DND-41 (cell line): ENCODE measurements at regions not wholly inside any gene's neighbourhood (a gene's known extent, or its start where the extent isn't known, plus 50 kb on each side); places are given as distances from the start of the nearest gene placed in this dataset.

Experiments used
- ATAC-seq: fragments of 200-7000 bp; cut with Tn5 transposase; 3 replicates; pipeline ENCODE4 v1.9.1; 2021; ENCODE audit warnings: low read depth; ENCODE audit not compliant: insufficient read depth
- DNase-seq: peaks from one replicate; pipeline ENCODE4 v3.0.0-alpha.2; 2020
- H2AFZ ChIP-seq: 2 replicates; pipeline ENCODE4 v1.6.0; 2012; ENCODE audit warnings: low read depth, low read length
- H3K27ac ChIP-seq: 2 replicates; pipeline ENCODE4 v1.5.1; 2012; ENCODE audit warnings: low read length, inconsistent platforms
- H3K27me3 ChIP-seq: fragments of 200-600 bp; sonication (generic); 2 replicates; pipeline ENCODE4 v1.6.0; 2012; ENCODE audit warnings: low read length, mild to moderate bottlenecking, inconsistent platforms; ENCODE audit not compliant: insufficient read depth, poor library complexity
- H3K36me3 ChIP-seq: 2 replicates; pipeline ENCODE4 v1.5.1; 2012; ENCODE audit warnings: low read length, inconsistent platforms; ENCODE audit not compliant: insufficient read depth
- H3K4me1 ChIP-seq: 2 replicates; pipeline ENCODE4 v1.5.1; 2012; ENCODE audit warnings: mild to moderate bottlenecking, low read length; ENCODE audit not compliant: insufficient read depth
- H3K4me2 ChIP-seq: 2 replicates; pipeline ENCODE4 v1.6.0; 2012; ENCODE audit warnings: mild to moderate bottlenecking, moderate library complexity, low read length, inconsistent platforms; ENCODE audit not compliant: insufficient read depth
- H3K4me3 ChIP-seq, 2 experiments: fragments of 200-600 bp in 1 of 2; shearing (Covaris generic) in 1 of 2; 2 replicates each; pipeline ENCODE4 v1.5.1; 2012 to 2016; ENCODE audit warnings: inconsistent platforms in 2 of 2, low read length in 2 of 2, mild to moderate bottlenecking in 2 of 2, low read depth in 1 of 2, moderate library complexity in 1 of 2
- H3K79me2 ChIP-seq: 2 replicates; pipeline ENCODE4 v1.6.0; 2012; ENCODE audit warnings: low read length, inconsistent platforms; ENCODE audit not compliant: insufficient read depth
- H3K9ac ChIP-seq: 2 replicates; pipeline ENCODE4 v1.6.0; 2012; ENCODE audit warnings: low read depth, mild to moderate bottlenecking, inconsistent platforms, low read length, moderate library complexity
- H3K9me3 ChIP-seq: 2 replicates; pipeline ENCODE4 v1.5.1; 2012; ENCODE audit warnings: low read length, moderate library complexity, mild to moderate bottlenecking, inconsistent platforms; ENCODE audit not compliant: insufficient read depth, severe bottlenecking
- H4K20me1 ChIP-seq: 2 replicates; pipeline ENCODE4 v1.6.0; 2012; ENCODE audit warnings: low read length; ENCODE audit not compliant: insufficient read depth
- EZH2 ChIP-seq: IDR thresholded peaks from 3 replicates; pipeline ENCODE4 v1.6.1; 2012; ENCODE audit warnings: borderline replicate concordance, low read depth, mild to moderate bottlenecking, moderate library complexity, low read length, inconsistent platforms; ENCODE audit not compliant: severe bottlenecking
- TF ChIP-seq, protein P1 (sequence below): IDR thresholded peaks from 2 replicates; pipeline ENCODE4 v1.5.1; 2012; ENCODE audit warnings: borderline replicate concordance, low read length, moderate library complexity, mild to moderate bottlenecking; ENCODE audit not compliant: poor library complexity, severe bottlenecking; ENCODE audit errors: extremely low read depth

DNA sequence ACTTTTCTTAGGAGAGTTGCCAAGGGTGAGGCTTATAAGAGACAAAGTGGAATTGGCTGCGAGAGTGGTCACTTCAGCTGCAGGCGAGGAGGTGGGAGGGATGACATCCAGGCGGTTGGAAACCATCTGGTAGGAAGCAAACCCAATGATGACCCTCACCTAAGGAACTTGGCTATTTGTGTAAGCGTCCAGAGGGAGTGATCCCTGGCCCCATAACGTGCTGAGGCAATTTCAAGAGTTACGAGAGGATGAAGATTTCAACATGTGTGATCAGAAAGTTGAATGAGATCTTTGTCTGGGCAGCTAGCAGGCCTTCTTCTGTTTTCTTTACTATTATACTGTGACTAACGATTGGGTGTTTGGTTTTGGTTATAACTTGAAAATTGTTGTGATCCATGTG is 102.7 kb upstream of the VANGL1 start:
- no peaks in the 10 kb centered on the region for H3K9me3 ChIP-seq
- no peak for ATAC-seq
- H2AFZ ChIP-seq = no peak overlapping the region
- no peaks in the 10 kb centered on the region for H3K79me2 ChIP-seq
- H3K4me2 ChIP-seq = no peak overlapping the region
- H3K27me3 ChIP-seq = no peaks in the 10 kb centered on the region
- H3K9ac ChIP-seq = no peak overlapping the region
- H4K20me1 ChIP-seq = no peaks in the 10 kb centered on the region
- DNase-seq = no peak
- no peaks in the 10 kb centered on the region for H3K4me1 ChIP-seq
- TF ChIP-seq, protein P1, sequence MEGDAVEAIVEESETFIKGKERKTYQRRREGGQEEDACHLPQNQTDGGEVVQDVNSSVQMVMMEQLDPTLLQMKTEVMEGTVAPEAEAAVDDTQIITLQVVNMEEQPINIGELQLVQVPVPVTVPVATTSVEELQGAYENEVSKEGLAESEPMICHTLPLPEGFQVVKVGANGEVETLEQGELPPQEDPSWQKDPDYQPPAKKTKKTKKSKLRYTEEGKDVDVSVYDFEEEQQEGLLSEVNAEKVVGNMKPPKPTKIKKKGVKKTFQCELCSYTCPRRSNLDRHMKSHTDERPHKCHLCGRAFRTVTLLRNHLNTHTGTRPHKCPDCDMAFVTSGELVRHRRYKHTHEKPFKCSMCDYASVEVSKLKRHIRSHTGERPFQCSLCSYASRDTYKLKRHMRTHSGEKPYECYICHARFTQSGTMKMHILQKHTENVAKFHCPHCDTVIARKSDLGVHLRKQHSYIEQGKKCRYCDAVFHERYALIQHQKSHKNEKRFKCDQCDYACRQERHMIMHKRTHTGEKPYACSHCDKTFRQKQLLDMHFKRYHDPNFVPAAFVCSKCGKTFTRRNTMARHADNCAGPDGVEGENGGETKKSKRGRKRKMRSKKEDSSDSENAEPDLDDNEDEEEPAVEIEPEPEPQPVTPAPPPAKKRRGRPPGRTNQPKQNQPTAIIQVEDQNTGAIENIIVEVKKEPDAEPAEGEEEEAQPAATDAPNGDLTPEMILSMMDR = no peak
- no peak for TF ChIP-seq EZH2
- no peak overlapping the region for H3K27ac ChIP-seq
- no peaks in the 10 kb centered on the region for H3K36me3 ChIP-seq
- H3K4me3 ChIP-seq = no peak overlapping the region

DNA sequence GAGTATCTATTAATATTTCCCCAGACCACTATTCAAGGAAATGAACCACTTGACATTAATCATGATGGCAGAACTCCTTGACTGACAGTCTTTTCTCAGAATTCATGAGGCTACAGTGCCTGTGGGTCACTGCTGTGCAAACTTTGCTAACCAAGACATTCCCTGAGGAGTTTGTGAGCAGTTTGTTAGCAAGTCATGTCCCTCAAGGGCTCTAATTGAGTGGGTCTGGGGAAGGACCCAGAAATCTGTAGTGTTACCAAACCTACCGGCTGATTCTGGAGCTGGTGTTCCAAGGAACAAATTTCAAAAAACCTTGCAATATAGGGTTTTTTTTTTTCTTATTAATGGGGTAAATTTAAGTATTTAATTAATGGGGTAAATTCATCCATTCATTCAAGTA is 103.2 kb upstream of the VANGL1 start:
- H4K20me1 ChIP-seq = no peaks in the 10 kb centered on the region
- H3K79me2 ChIP-seq = no peaks in the 10 kb centered on the region
- no peak overlapping the region for H3K4me3 ChIP-seq
- no peaks in the 10 kb centered on the region for H3K9me3 ChIP-seq
- DNase-seq (no peak), ATAC-seq (no peak)
- TF ChIP-seq, protein P1 = no peak
- no peak for TF ChIP-seq EZH2
- H3K36me3 ChIP-seq = no peaks in the 10 kb centered on the region
- no peak overlapping the region for H2AFZ ChIP-seq
- no peak overlapping the region for H3K27ac ChIP-seq
- H3K27me3 ChIP-seq = no peaks in the 10 kb centered on the region
- H3K4me1 ChIP-seq = no peaks in the 10 kb centered on the region
- H3K4me2 ChIP-seq = no peak overlapping the region
- H3K9ac ChIP-seq = no peak overlapping the region

DNA sequence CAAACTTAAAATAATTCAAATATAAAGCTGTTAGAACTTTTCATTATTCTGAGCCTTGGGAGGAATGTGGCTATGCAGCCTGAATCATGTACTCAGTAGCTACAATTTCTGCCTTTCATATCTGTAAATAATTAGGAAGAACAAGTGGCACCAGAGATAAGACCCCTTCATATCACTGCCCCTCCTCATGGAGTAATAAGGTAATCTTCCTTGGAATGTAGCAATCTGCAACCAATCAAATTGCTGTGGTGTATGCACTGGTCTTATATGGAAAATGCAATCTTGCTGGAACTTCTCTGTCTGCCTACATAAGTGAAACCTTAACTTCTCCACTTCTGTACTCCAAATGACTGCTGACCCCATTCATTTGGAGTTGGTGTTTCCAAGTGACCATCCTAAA is 104.4 kb upstream of the VANGL1 start:
- H4K20me1 ChIP-seq = no peaks in the 10 kb centered on the region
- H3K27ac ChIP-seq = no peak overlapping the region
- DNase-seq (no peak), ATAC-seq (no peak)
- no peaks in the 10 kb centered on the region for H3K27me3 ChIP-seq
- no peaks in the 10 kb centered on the region for H3K9me3 ChIP-seq
- no peaks in the 10 kb centered on the region for H3K79me2 ChIP-seq
- no peak overlapping the region for H3K9ac ChIP-seq
- H3K36me3 ChIP-seq = no peaks in the 10 kb centered on the region
- H3K4me2 ChIP-seq = no peak overlapping the region
- no peak overlapping the region for H3K4me3 ChIP-seq
- TF ChIP-seq EZH2 = no peak
- TF ChIP-seq, protein P1 = no peak
- no peak overlapping the region for H2AFZ ChIP-seq
- no peaks in the 10 kb centered on the region for H3K4me1 ChIP-seq

DNA sequence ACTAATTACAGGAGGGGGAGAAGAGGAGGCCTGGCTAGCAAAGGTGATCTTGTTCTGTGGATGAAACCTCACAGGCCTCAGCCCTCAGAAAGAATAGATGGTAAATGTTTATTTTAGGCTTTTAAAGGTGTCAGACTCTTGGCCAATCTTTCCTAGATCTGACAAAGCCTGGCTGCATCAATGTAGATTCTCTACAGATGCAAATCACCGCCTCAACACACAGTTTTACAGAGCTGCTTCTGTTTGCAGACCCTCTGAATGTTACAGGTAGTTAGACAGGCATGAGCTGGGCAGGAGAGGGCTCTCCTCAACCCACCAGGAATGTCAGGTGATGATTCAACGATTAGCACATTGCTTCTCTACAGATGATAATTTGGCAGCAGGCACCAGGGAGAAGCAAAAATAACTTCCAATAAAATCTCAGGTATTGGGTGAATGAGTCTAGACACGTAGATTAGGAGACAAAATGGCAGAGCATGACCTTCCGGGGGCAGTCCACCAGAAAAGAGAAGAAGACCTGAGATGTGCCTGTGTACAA is 105.4 kb upstream of the VANGL1 start:
- TF ChIP-seq EZH2 = no peak
- TF ChIP-seq, protein P1 = no peak
- Histone ChIP-seq H3K4me2 (no peak overlapping the region), H3K27ac (no peak overlapping the region), H3K4me1 (no peaks in the 10 kb centered on the region), H3K36me3 (no peaks in the 10 kb centered on the region), H3K27me3 (no peaks in the 10 kb centered on the region), H4K20me1 (no peaks in the 10 kb centered on the region), H3K4me3 (no peak overlapping the region), H3K9ac (no peak overlapping the region), H2AFZ (no peak overlapping the region), H3K9me3 (no peaks in the 10 kb centered on the region), H3K79me2 (no peaks in the 10 kb centered on the region)
- ATAC-seq (no peak), DNase-seq (no peak)
